ENCODE measurements at regions not wholly inside any gene's neighbourhood (a gene's known extent, or its start where the extent isn't known, plus 50 kb on each side); places are given as distances from the start of the nearest gene placed in this dataset.

DNA sequence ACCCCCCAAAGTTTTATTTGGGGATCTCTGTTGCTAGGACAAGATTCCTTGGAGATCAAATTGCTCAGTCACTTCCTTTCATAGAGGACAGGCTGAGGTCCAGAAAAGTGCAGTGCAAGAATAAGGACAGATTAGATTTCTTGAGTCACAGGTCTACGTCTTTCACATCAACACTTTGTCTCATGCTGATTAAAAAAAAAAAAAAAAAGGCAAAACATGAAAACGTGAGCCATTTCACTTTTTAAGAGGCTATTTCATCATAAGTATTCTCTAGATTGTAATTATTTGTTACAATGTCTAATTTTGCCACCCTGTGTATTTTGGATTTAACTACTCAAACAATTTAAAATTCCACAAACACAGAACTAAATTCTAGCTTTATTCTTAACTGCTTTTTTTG lies 647.0 kb downstream of the TRAM1L1 start:
- TF ChIP-seq CTCF (IDR thresholded peaks at IDR 0.05; ENCODE audit: low read length) = no peak
- no peak for TF ChIP-seq EZH2 (optimal IDR thresholded peaks at IDR 0.05; ENCODE audit: low read depth, low read length)

DNA sequence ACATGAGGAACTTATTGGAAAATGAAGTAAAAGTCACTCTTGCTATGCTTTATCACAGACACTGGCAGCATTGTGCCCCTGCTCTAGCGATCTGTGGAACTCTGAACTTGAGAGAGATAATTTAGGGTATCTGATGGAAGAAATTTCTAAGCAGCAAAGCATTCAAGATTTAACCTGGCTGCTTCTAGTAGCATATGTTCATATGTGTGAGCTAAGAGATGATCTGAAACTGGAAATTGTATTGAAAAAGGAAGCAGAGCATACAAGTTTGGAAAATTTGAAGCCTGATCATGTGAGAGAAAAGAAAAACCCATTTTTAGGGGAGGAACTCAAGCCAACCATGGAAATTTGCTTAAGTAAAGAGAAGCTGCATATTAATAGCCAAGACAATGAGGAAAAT lies 657.7 kb downstream of the TRAM1L1 start:
- H3K4me2 ChIP-seq (ENCODE audit: low read depth, low read length) = no peak overlapping the region
- no peak overlapping the region for H3K4me3 ChIP-seq (ENCODE audit: low read length)
- DNase-seq = no peak
- H3K27me3 ChIP-seq (replicated peaks; ENCODE audit: insufficient read depth, low read length) = no peaks in the 10 kb centered on the region
- H3K27ac ChIP-seq (ENCODE audit: low read length) = no peak overlapping the region
- H3K36me3 ChIP-seq (replicated peaks; ENCODE audit: insufficient read depth, low read length) = no peaks in the 10 kb centered on the region
- H4K20me1 ChIP-seq (ENCODE audit: insufficient read depth, low read length) = no peaks in the 10 kb centered on the region
- no peak overlapping the region for H3K9ac ChIP-seq (ENCODE audit: low read length)
- H3F3A ChIP-seq (ENCODE audit: insufficient read depth, low read length) = no peaks in the 10 kb centered on the region
- H3K4me1 ChIP-seq (ENCODE audit: low read length) = no peaks in the 10 kb centered on the region
- H3K9me3 ChIP-seq (replicated peaks; ENCODE audit: insufficient read depth, low read length) = no peaks in the 10 kb centered on the region
- no peak overlapping the region for H2AFZ ChIP-seq (ENCODE audit: low read length)
- no peaks in the 10 kb centered on the region for H3K9me2 ChIP-seq (replicated peaks; ENCODE audit: insufficient read depth, low read length)
- H3K79me2 ChIP-seq (ENCODE audit: low read length) = no peaks in the 10 kb centered on the region
- TF ChIP-seq CTCF (IDR thresholded peaks at IDR 0.05; ENCODE audit: low read length) (no peak), EZH2phosphoT487 (IDR thresholded peaks at IDR 0.05; ENCODE audit: low read length) (no peak)

More for the DNA sequence above, 647.0 kb downstream of the TRAM1L1 start:
- no peak overlapping the region for H2AFZ ChIP-seq (ENCODE audit: low read length)
- no peaks in the 10 kb centered on the region for H3F3A ChIP-seq (ENCODE audit: insufficient read depth, low read length)
- H3K36me3 ChIP-seq (replicated peaks; ENCODE audit: insufficient read depth, low read length) = no peaks in the 10 kb centered on the region
- no peaks in the 10 kb centered on the region for H3K9me2 ChIP-seq (replicated peaks; ENCODE audit: insufficient read depth, low read length)
- H3K4me3 ChIP-seq (ENCODE audit: low read length) = no peak overlapping the region
- no peaks in the 10 kb centered on the region for H3K4me1 ChIP-seq (ENCODE audit: low read length)
- no peaks in the 10 kb centered on the region for H4K20me1 ChIP-seq (ENCODE audit: insufficient read depth, low read length)
- no peak overlapping the region for H3K4me2 ChIP-seq (ENCODE audit: low read depth, low read length)
- no peaks in the 10 kb centered on the region for H3K9me3 ChIP-seq (replicated peaks; ENCODE audit: insufficient read depth, low read length)
- no peaks in the 10 kb centered on the region for H3K27me3 ChIP-seq (replicated peaks; ENCODE audit: insufficient read depth, low read length)
- no peak overlapping the region for H3K27ac ChIP-seq (ENCODE audit: low read length)
- H3K79me2 ChIP-seq (ENCODE audit: low read length) = no peaks in the 10 kb centered on the region
- no peak overlapping the region for H3K9ac ChIP-seq (ENCODE audit: low read length)
- no peak for DNase-seq

DNA sequence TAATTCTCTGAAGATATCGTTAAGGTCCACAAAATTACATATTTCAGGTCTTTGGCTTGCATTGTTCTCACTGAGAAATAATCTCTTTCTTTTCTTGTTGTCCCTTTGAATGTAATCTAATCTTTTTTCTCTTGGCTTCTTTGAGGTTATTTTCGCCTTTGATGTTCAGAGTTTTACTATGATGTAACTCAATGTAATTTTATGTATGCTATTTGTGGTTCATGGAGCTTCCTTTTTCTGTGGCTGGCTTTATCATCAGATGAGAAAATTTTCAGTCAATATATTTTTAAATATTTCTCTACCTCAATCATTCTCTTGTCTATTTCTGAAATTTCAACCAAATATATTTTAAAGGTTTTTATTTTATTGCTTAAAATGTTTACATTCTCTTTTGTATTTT lies 672.2 kb downstream of the TRAM1L1 start:
- no peaks in the 10 kb centered on the region for H4K20me1 ChIP-seq (ENCODE audit: insufficient read depth, low read length)
- H2AFZ ChIP-seq (ENCODE audit: low read length) = no peak overlapping the region

More for the DNA sequence above, 672.2 kb downstream of the TRAM1L1 start:
- DNase-seq = no peak
- Histone ChIP-seq H3K4me1 (ENCODE audit: low read length) (no peaks in the 10 kb centered on the region), H3K9me2 (replicated peaks; ENCODE audit: insufficient read depth, low read length) (no peaks in the 10 kb centered on the region), H3F3A (ENCODE audit: insufficient read depth, low read length) (no peaks in the 10 kb centered on the region), H3K36me3 (replicated peaks; ENCODE audit: insufficient read depth, low read length) (no peaks in the 10 kb centered on the region), H3K27me3 (replicated peaks; ENCODE audit: insufficient read depth, low read length) (no peaks in the 10 kb centered on the region), H3K9ac (ENCODE audit: low read length) (no peak overlapping the region), H3K9me3 (replicated peaks; ENCODE audit: insufficient read depth, low read length) (no peaks in the 10 kb centered on the region), H3K4me3 (ENCODE audit: low read length) (no peak overlapping the region), H3K4me2 (ENCODE audit: low read depth, low read length) (no peak overlapping the region), H3K27ac (ENCODE audit: low read length) (no peak overlapping the region), H3K79me2 (ENCODE audit: low read length) (no peaks in the 10 kb centered on the region)
- TF ChIP-seq EZH2 (optimal IDR thresholded peaks at IDR 0.05; ENCODE audit: low read depth, low read length) (no peak), CTCF (IDR thresholded peaks at IDR 0.05; ENCODE audit: low read length) (no peak), EZH2phosphoT487 (IDR thresholded peaks at IDR 0.05; ENCODE audit: low read length) (no peak)

Measured in MM.1S (cell line).